GM12872 (cell line): ENCODE measurements at regions not wholly inside any gene's neighbourhood (a gene's known extent, or its start where the extent isn't known, plus 50 kb on each side); places are given as distances from the start of the nearest gene placed in this dataset.

ENCODE experiments used
- CTCF ChIP-seq: IDR thresholded peaks from 3 replicates; pipeline ENCODE4 v1.5.1; 2011; ENCODE audit warnings: low read depth, mild to moderate bottlenecking, low read length, moderate library complexity; ENCODE audit not compliant: insufficient read depth

- TF ChIP-seq CTCF: no peak
Observed at GRCh38 chrX:79645749-79646148, 278.6 kb upstream of the ITM2A start.

GRCh38 chrX:79631526-79631925 is 264.4 kb upstream of the ITM2A start:
- TF ChIP-seq CTCF: no peak

- no peak for TF ChIP-seq CTCF
Observed at GRCh38 chrX:79630033-79631009, 263.2 kb upstream of the ITM2A start.

- no peak for TF ChIP-seq CTCF
Observed at GRCh38 chrX:79623098-79623762, 256.1 kb upstream of the ITM2A start.

- no peak for TF ChIP-seq CTCF
Observed at GRCh38 chrX:79618280-79618679, 251.1 kb upstream of the ITM2A start.

- no peak for TF ChIP-seq CTCF
Observed at GRCh38 chrX:79604364-79604763, 237.2 kb upstream of the ITM2A start.

GRCh38 chrX:79601341-79602131 is 234.4 kb upstream of the ITM2A start:
- TF ChIP-seq CTCF: no peak
